ENCODE measurements at regions not wholly inside any gene's neighbourhood (a gene's known extent, or its start where the extent isn't known, plus 50 kb on each side); places are given as distances from the start of the nearest gene placed in this dataset.

GRCh38 chr12:115348301-115348700 lies 664.3 kb upstream of the TBX3 start:
- no peak for DNase-seq

DNA sequence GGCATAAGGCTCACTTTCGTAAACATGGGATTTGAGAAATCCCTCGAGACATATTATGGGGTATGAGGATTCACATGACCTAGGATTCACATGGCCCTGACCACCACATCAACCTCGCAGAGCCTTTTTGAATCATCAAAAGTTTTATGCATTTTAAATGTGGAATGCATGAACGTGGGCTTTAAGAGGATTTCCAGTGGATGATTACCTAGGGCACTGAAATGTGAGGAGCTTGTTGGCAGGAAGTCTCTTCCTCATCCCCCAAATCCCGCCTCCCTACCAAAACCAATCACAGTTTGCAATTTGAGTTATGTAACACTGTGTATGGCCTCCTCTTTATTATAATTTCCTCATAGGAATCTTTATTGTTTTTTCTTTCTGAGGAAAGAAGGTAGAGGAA lies 659.6 kb upstream of the TBX3 start:
- DNase-seq = no peak

GRCh38 chr12:115343008-115343407 lies 659.0 kb upstream of the TBX3 start:
- no peak for DNase-seq

GRCh38 chr12:115341442-115341841 lies 657.5 kb upstream of the TBX3 start:
- peak; percentile 99 for DNase-seq

DNA sequence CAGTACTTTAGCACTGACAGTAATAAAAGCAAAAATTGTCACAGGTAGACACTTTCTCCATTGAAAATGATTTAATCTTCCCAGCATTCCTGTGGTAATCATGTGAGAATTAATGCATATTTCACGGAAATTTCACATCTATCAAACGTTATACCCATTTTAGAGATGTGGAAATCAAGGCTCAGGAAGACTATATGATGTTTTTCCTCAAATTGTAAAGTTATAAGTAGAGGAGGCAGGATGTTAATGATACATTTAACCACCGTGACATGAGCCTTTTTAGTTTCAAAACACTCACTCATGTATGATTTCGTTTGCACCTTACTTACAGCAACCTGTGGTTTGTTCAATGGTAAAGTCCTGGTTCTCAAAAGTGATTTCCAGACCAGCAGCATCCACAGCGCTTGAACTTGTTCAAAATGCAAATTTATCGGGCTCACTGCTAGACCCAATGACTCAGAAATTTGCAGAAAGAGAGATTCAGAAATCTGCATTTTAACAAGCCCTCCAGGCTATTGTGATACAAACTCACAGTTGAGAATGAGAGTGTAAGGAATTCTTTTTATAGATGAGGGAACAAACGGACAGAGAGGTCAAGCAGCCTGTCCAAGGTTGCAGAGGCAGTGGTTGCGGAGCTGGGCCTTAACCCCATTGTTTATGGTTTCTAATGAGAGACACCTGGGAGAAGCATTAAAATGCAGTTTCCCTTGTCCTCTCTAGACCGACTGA lies 654.8 kb upstream of the TBX3 start:
- DNase-seq = no peak

DNA sequence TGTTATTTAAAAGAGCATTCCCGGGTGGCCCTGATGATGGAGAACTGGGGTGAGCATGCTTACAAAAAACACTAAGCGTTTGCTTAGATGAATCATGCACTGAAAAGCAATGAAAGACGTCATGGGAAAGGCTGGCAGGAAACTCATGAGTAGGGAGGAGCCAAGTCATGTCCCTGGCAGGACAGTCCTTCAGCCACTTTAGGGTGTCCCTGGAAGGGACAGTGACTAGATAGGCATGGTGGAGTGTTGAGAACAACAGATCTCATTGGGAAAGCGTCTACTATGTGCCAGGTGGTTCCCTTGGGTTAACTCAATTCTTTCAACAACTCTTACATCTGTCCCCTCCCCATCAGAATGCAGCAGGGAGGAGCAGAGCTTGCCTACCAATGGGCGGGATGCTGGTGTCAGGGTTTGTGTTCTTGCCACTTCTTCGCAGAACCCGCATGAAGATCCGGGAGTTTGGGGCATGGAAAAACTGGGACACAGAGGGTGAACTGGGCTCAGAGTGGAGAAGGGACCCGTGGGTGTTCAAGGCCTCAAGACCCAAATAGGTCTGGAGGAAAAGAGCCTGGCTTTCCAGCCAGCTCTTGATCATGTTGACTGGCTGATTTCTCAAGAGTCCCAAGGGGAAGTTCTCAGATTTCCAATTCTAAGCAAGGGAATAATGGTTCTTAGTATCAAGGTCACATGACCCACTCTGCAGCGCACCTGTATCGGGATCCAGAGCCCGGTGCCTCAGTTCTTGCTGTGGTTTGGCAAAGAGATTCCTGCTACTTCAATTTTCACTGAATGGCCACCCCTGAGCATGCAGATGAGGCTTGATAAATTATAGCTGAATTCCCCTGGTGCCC lies 653.9 kb upstream of the TBX3 start:
- DNase-seq = peak; percentile 91

- DNase-seq = no peak
Observed at GRCh38 chr12:115336506-115336905, 652.5 kb upstream of the TBX3 start.

DNA sequence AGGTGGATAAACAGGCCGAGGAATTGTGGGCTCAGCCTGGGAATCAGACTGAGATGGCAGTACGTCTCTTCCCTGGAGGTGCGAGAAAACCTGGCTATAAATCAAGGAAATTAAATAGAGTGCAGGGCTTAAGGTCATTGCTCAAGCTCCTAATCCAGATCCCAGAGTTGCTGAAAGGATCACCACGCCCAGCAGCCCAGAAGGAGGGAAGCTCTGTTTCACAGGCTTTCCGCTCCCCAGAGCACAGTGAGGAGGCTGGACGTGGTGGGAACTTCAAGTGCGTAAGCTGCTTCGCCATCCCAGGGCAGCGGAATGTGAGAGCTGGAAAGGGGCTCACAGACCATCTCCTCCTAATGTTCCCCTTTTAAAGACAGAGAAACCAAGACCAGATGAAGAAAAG lies 651.6 kb upstream of the TBX3 start:
- DNase-seq = no peak

DNA sequence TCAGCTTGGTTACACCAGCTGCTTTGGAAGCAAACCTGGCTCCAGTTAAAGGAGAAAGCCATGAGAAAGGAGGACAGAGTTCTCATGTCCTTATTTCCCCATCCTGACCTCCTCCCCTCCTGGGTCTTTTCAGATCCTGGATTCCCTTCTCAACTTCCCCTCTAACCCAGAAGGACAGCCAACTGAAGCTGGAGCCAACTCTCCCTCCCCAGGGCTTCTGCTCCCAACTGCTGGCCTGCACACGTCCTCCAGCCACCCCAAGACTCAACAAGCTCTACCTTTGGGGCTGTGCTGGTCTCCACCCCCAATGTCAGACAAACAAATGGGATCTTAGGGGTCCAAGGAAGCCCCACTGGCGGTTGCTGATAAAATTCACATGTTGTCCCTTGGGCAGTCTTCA lies 651.1 kb upstream of the TBX3 start:
- no peak for DNase-seq

- no peak for DNase-seq
Observed at GRCh38 chr12:115332945-115333344, 649.0 kb upstream of the TBX3 start.

- no peak for DNase-seq
Observed at GRCh38 chr12:115325858-115326257, 641.9 kb upstream of the TBX3 start.

DNA sequence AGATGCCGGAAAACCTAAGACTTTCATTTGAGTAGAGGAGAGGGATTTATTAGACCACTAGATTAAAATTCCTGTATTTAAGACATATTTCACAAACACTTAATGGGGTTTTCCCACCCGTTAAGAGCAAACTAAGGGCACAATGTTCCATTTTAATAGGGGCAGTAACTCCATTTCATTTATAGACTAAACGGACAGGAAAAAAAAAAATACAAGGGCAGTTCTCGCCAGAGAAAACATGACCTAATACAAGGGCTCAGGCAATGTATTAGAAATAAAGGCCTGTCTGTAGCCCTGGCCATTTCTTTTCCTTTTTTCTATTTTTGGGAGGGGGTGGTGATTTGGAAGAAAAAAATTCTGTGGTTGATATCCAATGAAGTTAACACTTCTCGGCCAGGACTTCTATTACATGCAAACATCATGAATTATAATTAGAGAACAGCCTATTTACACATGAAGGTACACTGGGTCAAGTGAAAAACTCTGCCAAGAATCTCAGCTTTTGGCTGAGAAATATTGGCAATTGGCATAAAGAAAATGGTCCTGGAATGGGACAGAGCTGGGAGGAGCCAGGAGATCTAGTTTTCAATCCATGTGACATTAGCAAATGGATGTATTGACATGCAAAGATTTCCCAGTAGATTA lies 641.1 kb upstream of the TBX3 start:
- DNase-seq = no peak

DNA sequence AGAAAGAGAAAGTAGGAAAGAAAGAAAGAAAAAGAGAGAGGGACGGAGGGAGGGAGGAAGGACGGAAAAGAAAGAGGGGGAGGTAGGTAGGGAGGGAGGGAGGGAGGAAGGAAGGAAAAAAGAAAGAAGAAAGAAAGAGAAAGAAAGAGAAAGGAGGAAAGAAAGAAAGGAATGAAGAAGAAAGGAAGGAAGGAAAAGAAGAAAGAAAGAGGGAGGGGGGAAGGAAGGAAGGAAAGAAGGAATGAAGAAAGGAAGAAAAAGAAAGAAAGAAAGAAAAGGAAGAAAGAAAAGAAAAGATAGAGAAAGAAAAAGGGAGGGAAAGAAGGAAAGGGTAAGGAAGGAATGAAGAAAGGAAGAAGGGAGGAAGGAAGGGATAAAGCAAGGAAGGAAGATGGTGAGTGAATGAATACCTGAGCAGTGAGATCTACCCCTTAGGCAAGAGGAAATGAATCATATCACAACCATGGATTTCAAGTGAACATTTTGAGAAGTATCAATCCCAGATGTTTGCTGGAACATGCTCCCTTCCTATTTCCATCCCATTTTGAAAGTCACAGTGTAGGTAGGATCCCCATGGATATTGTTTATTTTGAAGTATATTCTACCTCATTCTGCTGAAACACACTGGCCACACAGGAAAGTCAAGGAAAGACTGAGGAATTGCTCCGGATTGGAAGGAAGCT lies 639.4 kb upstream of the TBX3 start:
- DNase-seq = peak; percentile 85

DNA sequence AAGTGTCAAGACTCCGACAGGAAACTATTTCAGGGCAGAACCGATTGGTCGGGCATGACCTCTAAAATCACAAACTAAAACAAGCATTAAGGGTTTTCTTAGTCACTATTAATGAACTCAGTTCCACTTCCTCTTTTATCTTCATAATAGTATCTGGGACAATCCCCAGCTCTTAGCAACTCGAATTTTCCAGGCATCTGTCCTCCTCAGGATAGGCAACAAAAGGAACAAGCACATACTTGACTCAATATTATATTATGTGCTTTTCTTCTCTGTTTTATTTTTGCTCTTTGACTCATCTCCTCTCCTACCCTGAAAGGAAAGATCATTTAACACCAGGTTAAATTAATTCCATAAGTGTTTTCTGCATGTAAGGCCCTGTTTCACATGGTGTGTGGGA lies 638.3 kb upstream of the TBX3 start:
- DNase-seq = peak; percentile 89

DNA sequence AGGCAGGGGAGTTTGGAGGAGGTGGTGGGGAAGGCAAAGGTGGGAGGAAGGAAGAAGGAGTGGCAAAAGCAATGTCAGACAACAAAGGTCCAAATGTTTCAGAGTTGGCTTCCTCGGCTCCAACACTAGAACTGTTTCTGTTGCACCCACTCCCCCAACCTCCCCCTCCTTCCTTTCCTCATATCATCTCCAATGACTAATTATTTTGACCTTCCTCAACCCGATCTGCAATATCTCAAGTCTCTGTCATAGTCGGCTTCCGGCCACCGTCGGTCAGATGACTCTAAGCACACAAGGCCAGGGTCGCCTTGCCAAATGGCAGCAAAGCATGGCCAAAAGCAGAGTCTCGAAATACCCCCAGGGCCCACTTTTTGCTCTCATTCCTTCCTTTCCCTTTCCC lies 637.0 kb upstream of the TBX3 start:
- DNase-seq = no peak

DNA sequence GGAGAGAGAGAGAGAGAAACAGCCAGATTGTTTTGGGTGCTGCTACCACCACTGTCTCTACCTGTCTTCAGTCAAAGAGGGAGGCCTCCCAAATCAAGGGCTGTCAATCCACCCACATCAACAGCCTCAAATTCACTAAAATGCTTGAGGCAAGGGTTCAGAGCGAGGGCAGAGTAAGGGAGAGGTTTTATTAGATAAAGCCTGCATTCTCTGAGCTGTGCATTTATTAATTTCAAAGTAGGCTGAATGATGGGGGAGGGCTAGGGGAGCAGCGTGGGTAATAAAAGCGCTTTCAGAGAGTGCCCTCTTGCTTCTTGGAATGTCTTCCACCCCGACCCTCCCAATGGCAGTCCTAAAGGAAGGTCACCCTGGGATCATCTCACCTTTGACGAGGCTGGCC lies 636.5 kb upstream of the TBX3 start:
- no peak for DNase-seq

DNA sequence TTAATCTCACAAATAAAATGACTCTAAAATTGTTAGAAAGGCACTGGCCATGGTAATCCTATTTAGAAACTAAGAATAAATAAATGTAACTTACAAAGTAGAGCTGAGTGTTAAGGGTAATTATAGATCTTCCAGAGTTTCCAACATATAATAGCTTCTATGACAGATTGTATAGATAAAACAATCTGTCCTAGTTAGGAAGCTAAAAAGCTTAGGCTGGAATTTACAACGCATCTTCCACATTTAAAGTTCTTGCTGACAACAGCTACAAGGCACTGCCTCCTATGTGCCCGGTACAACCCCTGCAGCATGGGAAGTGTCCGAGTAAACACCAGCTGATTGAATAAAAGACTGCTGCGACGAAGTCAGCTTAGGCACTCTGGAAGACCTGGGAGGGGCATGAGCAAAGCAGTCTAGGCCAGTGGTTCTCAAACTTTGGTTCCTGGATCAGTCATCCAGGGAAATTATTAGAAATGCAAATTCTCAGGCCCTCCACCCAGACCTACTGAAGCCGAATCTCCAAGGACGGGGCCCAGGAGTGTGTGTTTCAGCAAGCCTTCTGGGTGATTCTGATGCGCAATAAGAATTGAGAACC lies 635.6 kb upstream of the TBX3 start:
- DNase-seq = no peak

DNA sequence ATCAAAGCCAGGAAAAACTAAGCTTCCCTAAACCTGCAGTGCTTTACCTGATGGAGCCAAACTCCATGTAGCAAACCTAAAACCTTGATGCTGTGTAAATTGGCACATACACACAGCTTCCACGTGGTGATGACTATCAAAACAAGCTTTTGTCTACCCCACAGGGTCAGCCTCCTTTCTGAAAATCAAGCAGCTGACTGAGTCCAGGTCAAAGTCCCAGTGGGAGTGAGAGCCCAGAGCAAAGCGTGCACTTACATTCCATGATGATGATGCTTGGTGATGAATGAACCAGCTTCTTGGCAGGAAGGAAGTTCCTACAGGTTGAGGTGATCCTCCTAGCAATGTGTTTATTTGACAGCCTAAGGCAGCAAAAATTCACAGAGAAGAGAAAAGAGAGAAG lies 630.0 kb upstream of the TBX3 start:
- DNase-seq = peak; percentile 82

GRCh38 chr12:115312901-115313300 lies 628.9 kb upstream of the TBX3 start:
- no peak for DNase-seq

DNA sequence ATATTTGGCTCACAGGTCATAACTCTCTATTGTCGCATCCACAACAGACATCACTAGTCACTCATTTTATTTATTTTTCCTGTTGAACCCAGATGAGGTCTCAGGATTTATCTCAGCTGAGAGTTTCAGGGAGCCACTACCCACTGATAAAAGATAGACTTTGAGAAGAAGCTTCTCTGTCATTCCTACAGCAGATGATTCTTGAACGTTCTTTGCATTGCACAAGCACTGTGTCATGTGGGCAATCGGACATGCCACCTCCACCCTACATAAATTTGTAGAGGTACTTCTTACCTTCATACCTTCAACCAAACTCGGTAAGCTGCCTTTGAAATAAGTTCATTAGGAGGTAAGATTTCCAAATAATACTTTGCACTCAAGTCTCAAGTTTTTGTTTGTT lies 627.9 kb upstream of the TBX3 start:
- DNase-seq = no peak

DNA sequence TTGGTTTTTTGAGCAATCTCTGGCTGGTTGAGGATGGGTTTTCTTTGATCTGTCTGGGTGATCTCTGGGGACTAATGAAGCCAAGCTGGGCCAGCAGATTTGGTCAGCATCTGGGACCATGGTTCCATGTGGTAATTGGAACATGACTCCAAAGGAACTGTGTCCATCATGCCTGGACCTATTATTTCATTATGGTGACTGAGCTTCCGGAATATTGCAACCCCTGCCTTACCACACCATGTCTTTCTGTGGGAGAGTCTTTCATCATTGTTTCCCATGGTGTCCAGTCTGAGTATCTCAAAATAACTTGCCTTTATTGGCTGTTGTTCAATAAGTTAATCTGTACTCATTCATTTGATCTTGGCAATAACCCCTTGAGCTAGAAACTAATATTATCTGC lies 624.9 kb upstream of the TBX3 start:
- DNase-seq = no peak

DNA sequence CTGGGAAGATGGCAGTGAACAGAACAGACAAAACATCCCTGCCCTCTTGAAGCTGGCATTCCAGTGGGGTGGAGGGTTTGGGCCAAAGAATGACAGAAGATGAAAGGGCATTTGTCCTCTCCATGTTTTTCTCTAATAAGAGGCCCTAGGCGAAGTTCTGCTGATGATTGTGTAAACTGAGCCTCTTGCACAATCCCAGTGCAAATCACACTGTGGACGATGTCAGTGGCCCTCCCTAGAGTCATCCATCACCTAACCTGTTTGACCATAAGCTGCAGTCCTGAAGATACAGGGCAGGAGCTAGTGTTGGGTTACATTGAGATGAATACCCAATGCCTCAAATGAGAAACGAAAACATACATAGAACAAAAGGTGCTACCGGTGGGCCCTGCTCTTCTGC lies 622.4 kb upstream of the TBX3 start:
- no peak for DNase-seq

GRCh38 chr12:115305867-115306266 lies 621.9 kb upstream of the TBX3 start:
- DNase-seq = no peak
